Superior temporal gyrus (tissue), 1 donor: ENCODE measurements at regions not wholly inside any gene's neighbourhood (a gene's known extent, or its start where the extent isn't known, plus 50 kb on each side); places are given as distances from the start of the nearest gene placed in this dataset.

Experiments used
- DNase-seq: peaks from one replicate; pipeline ENCODE4 v3.0.0-alpha.2; 2016; ENCODE audit errors: extremely low spot score

DNA sequence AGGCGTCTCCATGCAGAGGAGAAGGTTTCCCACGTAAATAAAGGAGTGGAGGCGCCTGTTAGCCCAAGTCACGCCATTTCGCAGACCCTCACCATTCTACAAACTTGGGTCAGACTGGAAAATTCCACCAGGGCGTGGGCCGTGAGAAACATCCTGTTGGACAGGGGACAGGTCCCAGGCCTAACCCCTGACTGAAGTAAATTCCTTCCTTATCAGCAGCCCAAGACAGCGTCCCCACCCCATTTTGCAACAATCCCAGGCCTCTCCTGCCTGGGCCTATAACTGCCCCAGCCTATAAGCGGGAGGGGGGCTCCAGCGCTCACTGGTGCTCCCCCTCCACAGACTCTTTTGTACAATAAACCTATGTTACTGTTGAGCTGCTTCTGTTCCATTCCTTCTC lies 57.3 kb upstream of the CBLN2 start:
- no peak for DNase-seq
